ENCODE measurements at regions not wholly inside any gene's neighbourhood (a gene's known extent, or its start where the extent isn't known, plus 50 kb on each side); places are given as distances from the start of the nearest gene placed in this dataset.

GRCh38 chr2:236715077-236715476, 145.5 kb downstream of the ACKR3 start:
- Histone ChIP-seq H3K27ac (no peak overlapping the region), H3K4me3 (no peak overlapping the region), H3K36me3 (no peaks in the 10 kb centered on the region), H3K27me3 (no peaks in the 10 kb centered on the region), H3K9me3 (ENCODE audit: low read depth) (no peaks in the 10 kb centered on the region), H3K4me1 (ENCODE audit: low read depth) (peaks cover 6% of the 10 kb centered on the region)
- DNase-seq (ENCODE audit: low read depth in 1 of 2, low spot score in 1 of 2): peak in 1 of 2 donors; percentile 63
- TF ChIP-seq CTCF (IDR thresholded peaks at IDR 0.05; ENCODE audit: low read depth, low read length): no peak

- Histone ChIP-seq H3K9me3 (ENCODE audit: low read depth) (no peaks in the 10 kb centered on the region), H3K27me3 (no peaks in the 10 kb centered on the region), H3K4me3 (no peak overlapping the region), H3K36me3 (no peaks in the 10 kb centered on the region), H3K4me1 (ENCODE audit: low read depth) (peaks cover 6% of the 10 kb centered on the region), H3K27ac (no peak overlapping the region)
- no peak for TF ChIP-seq CTCF (IDR thresholded peaks at IDR 0.05; ENCODE audit: low read depth, low read length)
- peak in 1 of 2 donors; percentile 32 for DNase-seq (ENCODE audit: low read depth in 1 of 2, low spot score in 1 of 2)
These were observed 145.9 kb downstream of the ACKR3 start for GRCh38 chr2:236715491-236715961.

GRCh38 chr2:236717120-236717519, 147.5 kb downstream of the ACKR3 start:
- no peaks in the 10 kb centered on the region for H3K36me3 ChIP-seq
- H3K4me1 ChIP-seq (ENCODE audit: low read depth): peaks cover 6% of the 10 kb centered on the region
- no peak overlapping the region for H3K4me3 ChIP-seq
- H3K9me3 ChIP-seq (ENCODE audit: low read depth): no peaks in the 10 kb centered on the region
- H3K27me3 ChIP-seq: no peaks in the 10 kb centered on the region
- no peak for TF ChIP-seq CTCF (IDR thresholded peaks at IDR 0.05; ENCODE audit: low read depth, low read length)
- no peak overlapping the region for H3K27ac ChIP-seq
- DNase-seq (ENCODE audit: low read depth in 1 of 2, low spot score in 1 of 2): no peak

GRCh38 chr2:236717729-236718128, 148.1 kb downstream of the ACKR3 start:
- no peak for TF ChIP-seq CTCF (IDR thresholded peaks at IDR 0.05; ENCODE audit: low read depth, low read length)
- no peak for DNase-seq (ENCODE audit: low read depth in 1 of 2, low spot score in 1 of 2)
- no peaks in the 10 kb centered on the region for H3K27me3 ChIP-seq

GRCh38 chr2:236718207-236718992, 148.8 kb downstream of the ACKR3 start:
- Histone ChIP-seq H3K36me3 (no peaks in the 10 kb centered on the region), H3K4me3 (no peak overlapping the region), H3K9me3 (ENCODE audit: low read depth) (no peaks in the 10 kb centered on the region), H3K27ac (no peak overlapping the region), H3K4me1 (ENCODE audit: low read depth) (no peaks in the 10 kb centered on the region), H3K27me3 (no peaks in the 10 kb centered on the region)
- TF ChIP-seq CTCF (IDR thresholded peaks at IDR 0.05; ENCODE audit: low read depth, low read length): no peak
- no peak for DNase-seq (ENCODE audit: low read depth in 1 of 2, low spot score in 1 of 2)

More at GRCh38 chr2:236717729-236718128, 148.1 kb downstream of the ACKR3 start:
- H3K9me3 ChIP-seq (ENCODE audit: low read depth): no peaks in the 10 kb centered on the region
- H3K27ac ChIP-seq: no peak overlapping the region
- no peak overlapping the region for H3K4me3 ChIP-seq
- H3K4me1 ChIP-seq (ENCODE audit: low read depth): peaks cover 5% of the 10 kb centered on the region
- no peaks in the 10 kb centered on the region for H3K36me3 ChIP-seq
